Astrocyte (in vitro differentiated cells and primary cell): ENCODE measurements at regions not wholly inside any gene's neighbourhood (a gene's known extent, or its start where the extent isn't known, plus 50 kb on each side); places are given as distances from the start of the nearest gene placed in this dataset.

Source experiments
- EZH2 ChIP-seq: IDR thresholded peaks from 2 replicates; pipeline ENCODE4 v1.6.1; 2012; ENCODE audit warnings: mild to moderate bottlenecking, low read length, inconsistent platforms; ENCODE audit not compliant: insufficient read depth
- TF ChIP-seq, protein P1 (sequence below): IDR thresholded peaks from 2 replicates; pipeline ENCODE4 v1.5.1; 2011; ENCODE audit warnings: low read depth, mild to moderate bottlenecking, inconsistent platforms, low read length, moderate library complexity; ENCODE audit not compliant: insufficient read depth

DNA sequence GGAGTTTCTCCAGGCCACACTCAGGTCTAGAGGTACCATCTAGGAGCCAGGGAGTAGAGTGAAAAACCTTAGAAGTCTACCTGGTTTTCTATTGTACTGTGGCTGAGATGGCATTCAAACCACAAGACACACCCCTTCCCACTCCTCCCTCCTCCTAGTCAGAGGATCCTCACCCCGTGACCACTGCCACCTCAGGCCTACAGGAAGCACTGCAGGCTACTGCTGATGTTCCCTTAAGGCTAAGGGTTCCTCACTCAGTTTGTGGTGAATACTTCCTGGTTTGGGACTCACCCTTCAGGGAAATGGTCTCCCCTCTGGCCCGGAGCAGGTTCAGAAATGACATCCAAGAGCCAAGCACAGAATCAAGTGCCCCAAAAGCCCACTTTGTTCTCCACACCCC is 1293.9 kb downstream of the JRKL start:
- TF ChIP-seq, protein P1, sequence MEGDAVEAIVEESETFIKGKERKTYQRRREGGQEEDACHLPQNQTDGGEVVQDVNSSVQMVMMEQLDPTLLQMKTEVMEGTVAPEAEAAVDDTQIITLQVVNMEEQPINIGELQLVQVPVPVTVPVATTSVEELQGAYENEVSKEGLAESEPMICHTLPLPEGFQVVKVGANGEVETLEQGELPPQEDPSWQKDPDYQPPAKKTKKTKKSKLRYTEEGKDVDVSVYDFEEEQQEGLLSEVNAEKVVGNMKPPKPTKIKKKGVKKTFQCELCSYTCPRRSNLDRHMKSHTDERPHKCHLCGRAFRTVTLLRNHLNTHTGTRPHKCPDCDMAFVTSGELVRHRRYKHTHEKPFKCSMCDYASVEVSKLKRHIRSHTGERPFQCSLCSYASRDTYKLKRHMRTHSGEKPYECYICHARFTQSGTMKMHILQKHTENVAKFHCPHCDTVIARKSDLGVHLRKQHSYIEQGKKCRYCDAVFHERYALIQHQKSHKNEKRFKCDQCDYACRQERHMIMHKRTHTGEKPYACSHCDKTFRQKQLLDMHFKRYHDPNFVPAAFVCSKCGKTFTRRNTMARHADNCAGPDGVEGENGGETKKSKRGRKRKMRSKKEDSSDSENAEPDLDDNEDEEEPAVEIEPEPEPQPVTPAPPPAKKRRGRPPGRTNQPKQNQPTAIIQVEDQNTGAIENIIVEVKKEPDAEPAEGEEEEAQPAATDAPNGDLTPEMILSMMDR = no peak
- no peak for TF ChIP-seq EZH2
